ENCODE measurements at regions not wholly inside any gene's neighbourhood (a gene's known extent, or its start where the extent isn't known, plus 50 kb on each side); places are given as distances from the start of the nearest gene placed in this dataset.

DNA sequence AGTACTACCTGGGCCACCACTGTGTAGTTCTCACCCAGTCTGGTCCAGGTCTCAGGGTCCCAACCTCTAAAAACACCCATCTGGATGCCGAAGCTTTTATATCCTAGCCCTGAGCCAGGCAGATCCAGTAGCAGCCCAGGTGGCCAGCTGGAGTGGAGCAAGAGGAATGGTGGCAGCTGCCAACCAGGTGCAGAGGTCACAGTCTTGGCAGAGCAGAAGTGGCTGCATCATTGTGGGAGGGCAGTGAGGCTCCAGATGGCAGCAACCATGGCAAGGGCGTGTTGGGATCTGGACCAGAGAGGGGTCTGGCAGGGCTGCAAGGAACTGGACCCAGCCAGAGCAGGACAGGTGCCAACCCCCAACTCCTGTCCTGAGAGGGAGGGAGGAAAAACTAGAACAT is 72.2 kb upstream of the AGAP1 start:
- TF ChIP-seq POLR2A (IDR thresholded peaks at IDR 0.05; ENCODE audit: control extremely low read depth in 1 of 2, low read depth in 2 of 2, low read length in 2 of 2) = no peak
- no peak for TF ChIP-seq JUN (IDR thresholded peaks at IDR 0.05; ENCODE audit: low read depth, low read length)
- no peak for TF ChIP-seq EZH2 (IDR thresholded peaks at IDR 0.05; ENCODE audit: low read depth, low read length, severe bottlenecking)
